GM19395 (cell line): ENCODE measurements at regions not wholly inside any gene's neighbourhood (a gene's known extent, or its start where the extent isn't known, plus 50 kb on each side); places are given as distances from the start of the nearest gene placed in this dataset.
"Not testable (repeated sequence)": the region's sequence is repeated elsewhere in the genome, so short reads cannot be mapped to it uniquely, and the experiment has no call there.

Source experiments
- ATAC-seq: cut with Tn5 transposase; IDR thresholded peaks from one replicate; pipeline ENCODE4 v1.9.1; 2021; ENCODE audit warnings: mild to moderate bottlenecking, moderate library complexity; ENCODE audit not compliant: unreplicated experiment

GRCh38 chr15:39503526-39503925 lies 77.4 kb upstream of the THBS1 start:
- no peak for ATAC-seq

- no peak for ATAC-seq
Measured at GRCh38 chr15:39504808-39505207, 76.1 kb upstream of the THBS1 start.

- ATAC-seq: no peak
Measured at GRCh38 chr15:39506146-39506545, 74.7 kb upstream of the THBS1 start.

GRCh38 chr15:39508536-39508935 lies 72.3 kb upstream of the THBS1 start:
- no peak for ATAC-seq

GRCh38 chr15:39510001-39510701 lies 70.7 kb upstream of the THBS1 start:
- no peak for ATAC-seq

GRCh38 chr15:39511000-39511915 lies 69.6 kb upstream of the THBS1 start:
- ATAC-seq: no peak

- no peak for ATAC-seq
Measured at GRCh38 chr15:39511916-39512260, 69.0 kb upstream of the THBS1 start.

- no peak for ATAC-seq
Measured at GRCh38 chr15:39512643-39513042, 68.2 kb upstream of the THBS1 start.

GRCh38 chr15:39513936-39514335 lies 66.9 kb upstream of the THBS1 start:
- ATAC-seq: no peak

GRCh38 chr15:39514933-39515332 lies 65.9 kb upstream of the THBS1 start:
- no peak for ATAC-seq

GRCh38 chr15:39515765-39516164 lies 65.1 kb upstream of the THBS1 start:
- no peak for ATAC-seq

- ATAC-seq: no peak
Measured at GRCh38 chr15:39517122-39517855, 63.6 kb upstream of the THBS1 start.

- not testable (repeated sequence) for ATAC-seq
Measured at GRCh38 chr15:39523968-39524367, 56.9 kb upstream of the THBS1 start.

GRCh38 chr15:39529457-39529856 lies 51.4 kb upstream of the THBS1 start:
- ATAC-seq: no peak

GRCh38 chr15:39530480-39531342 lies 50.2 kb upstream of the THBS1 start:
- no peak for ATAC-seq
